Left hindlimb (tissue), 1 donor: ENCODE measurements at regions not wholly inside any gene's neighbourhood (a gene's known extent, or its start where the extent isn't known, plus 50 kb on each side); places are given as distances from the start of the nearest gene placed in this dataset.
A peak's percentile ranks its signal among the peaks of the same experiment; 100 is the strongest.
"Not testable (repeated sequence)": the region's sequence is repeated elsewhere in the genome, so short reads cannot be mapped to it uniquely, and the experiment has no call there.

Source experiments
- DNase-seq: peaks from one replicate; pipeline ENCODE4 v3.0.0-alpha.2; 2018

DNA sequence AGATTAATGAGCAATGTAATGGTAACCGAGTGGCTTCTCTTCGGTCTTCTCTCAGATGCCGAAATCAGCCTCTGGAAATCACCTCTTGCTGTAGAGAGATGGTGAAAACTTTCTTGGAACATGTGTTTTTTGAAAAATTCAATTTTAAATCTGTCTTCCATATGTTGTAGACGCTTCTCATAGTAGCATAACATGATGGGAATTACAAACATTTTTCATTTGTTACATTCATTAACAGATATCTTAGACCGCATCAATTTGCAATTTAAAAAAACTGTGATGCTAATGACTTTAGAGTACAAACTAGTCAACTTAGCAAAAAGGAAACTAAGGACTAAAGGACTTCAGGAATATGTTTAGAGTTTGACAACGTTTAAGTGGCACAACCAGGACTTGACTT is 275.2 kb downstream of the ASXL3 start:
- no peak for DNase-seq

DNA sequence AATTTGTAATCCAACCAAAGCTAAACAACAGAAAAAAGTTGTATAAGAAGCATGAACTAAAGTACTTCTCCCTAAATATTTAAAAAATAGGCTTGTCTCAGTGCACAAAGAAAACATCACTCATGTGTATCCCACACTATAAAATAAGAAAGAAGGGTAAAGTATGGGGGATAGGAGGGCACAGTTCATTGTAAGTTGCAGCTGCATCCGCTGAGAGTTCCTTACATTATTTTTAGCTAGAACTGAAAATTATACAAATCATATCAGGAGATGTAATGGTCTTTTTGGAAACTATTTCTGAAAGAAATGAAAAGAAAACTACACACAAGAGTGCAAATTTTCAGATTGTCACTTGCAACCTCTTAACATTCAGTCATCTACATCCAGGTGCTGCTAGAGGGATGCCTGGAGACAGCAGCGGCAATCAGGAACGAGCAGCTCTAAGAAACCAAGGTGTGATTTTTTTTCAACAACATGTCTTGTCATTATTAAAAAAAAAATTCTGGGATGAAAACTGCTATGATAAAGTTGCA is 273.6 kb downstream of the ASXL3 start:
- DNase-seq, result no peak

DNA sequence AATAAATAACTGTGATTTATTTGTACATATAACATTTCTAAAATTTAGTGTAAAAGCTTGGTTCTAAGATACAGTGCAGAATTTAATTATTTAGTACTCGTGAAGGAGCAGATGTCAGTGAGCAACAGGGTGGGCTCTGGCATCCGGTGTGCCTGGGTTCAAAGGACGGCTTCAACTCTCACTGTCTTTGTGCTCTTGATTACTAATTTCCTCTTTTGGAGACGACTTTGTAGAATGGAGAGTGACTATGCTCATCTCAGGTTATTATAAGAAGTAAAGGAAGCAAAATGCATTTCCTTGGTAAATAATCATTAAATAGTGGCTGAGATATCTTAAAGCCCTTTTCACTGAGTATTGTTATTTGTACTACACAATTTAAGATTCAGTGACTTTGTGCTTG is 271.7 kb downstream of the ASXL3 start:
- DNase-seq, result no peak

DNA sequence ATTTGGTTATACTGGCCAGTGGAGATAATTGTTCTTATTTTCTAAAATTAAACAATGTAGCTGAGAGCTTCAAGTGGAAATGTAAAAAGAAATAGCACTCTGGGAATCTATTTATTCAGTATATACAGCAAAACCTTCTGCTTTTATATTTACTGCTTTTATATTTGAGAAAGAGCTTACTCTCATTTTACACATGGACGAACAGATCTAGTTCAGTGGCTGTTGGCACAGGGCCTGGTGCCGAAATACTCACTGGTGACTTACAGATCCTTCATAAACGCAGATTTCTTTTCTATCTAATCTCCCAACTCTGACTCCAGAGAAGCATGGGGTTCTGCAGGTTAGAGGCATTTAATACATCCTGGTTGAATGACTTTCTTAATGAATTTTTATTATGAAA is 266.2 kb downstream of the ASXL3 start:
- DNase-seq, result no peak

DNA sequence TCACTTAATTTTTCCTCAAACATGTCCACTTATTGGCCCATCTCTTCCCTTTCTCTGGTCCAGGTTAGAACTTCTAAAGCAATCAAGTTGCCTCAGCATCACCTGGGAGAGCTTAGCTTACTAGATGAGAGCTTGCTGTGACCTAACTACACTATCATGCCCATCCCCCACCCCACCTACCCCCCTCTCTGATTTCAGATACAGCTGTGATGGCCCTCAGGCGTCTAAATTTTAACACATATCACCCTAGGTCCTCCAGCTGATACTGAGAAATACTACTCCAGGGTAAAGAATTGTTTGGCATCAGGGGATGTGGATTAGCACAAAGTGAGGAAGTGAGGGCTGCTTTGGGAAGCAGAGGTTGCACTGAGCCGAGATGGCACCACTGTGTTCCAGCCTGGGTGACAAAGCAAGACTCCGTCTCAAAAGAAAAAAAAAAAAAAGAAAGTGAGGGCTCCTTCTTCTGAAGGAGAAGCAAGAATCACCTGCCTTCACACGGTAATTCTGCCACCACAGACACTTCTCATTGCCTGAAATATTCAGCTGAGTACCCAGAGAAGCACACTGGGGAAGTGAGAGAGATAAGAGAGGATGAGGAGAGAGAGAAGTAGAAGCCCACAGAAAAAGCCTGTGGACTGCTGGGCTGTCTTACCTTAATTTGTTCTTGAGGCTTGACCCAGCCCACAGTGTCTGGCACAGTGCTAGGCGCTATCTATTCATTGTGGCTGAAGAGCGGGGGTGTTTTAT is 263.4 kb downstream of the ASXL3 start:
- no peak for DNase-seq

DNA sequence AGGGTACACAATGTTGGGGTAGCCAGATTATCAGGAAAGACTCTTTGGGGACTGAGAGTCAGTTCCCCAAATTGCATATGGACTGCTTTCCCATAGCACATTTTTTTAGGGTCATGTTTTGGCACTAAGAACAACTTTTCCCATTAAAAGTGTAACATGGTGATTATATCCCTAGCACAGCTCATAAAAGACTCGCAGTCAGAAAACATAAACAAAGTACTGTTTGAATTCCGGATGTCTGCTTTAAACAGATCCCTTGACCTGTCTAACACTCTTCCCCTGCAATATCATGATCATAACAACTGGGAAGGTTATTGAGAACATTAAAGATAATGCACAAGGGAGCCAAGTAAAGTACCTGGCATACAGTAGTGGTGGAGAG is 262.2 kb downstream of the ASXL3 start:
- no peak for DNase-seq

DNA sequence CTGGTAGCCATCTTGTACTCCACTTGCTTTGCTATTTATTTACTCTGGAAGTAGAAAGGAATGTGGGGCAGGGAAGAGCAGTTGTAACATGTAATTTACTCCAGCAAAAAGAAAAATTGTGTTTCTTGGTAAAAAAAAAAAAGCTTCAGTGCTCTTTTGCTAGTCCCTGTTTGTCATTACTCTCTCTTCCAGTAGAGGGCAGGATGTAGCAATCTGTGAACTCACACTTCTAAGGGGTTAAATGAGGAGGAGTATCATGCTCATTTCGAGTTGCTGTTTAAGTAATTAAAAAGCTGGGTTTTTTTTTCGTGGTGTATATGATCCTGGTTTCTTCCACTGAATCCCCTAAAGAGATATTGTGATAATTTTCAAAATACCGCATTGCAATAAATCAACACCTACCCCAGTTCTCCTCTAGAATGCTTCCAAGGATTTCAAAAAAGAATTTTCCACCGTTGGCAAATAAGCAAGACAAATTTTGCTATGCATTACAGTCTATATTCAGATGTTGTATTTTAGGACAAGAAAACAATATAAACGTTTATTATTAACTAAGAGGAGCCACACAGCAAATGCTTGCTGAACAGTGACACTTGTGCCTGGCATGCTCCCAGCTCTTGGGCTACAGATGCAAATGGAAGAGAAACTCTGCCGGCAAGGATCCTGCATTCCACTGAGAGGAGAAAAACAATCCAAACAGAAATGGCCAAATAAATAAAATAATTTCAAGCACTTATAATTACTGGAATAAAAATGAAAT is 261.6 kb downstream of the ASXL3 start:
- DNase-seq, result peak; percentile 41

DNA sequence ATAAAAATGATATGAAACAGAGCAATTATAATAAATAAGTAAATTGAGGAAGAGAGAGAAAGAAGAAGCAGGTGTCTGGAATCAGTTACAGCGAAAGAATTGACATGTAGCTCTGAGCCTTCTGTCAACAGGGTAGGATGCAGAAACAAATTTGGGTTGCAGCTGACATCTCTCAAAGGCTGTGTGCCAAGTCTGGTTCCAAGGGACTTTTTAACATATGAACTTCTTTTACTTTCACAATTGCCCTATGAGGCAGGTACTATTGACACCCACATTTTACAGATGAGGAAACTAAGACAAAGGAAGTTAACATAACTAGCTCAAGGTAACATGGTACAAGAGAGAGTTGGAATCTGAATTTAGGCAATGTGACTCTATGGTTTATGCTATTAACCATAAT is 260.0 kb downstream of the ASXL3 start:
- DNase-seq, result no peak

DNA sequence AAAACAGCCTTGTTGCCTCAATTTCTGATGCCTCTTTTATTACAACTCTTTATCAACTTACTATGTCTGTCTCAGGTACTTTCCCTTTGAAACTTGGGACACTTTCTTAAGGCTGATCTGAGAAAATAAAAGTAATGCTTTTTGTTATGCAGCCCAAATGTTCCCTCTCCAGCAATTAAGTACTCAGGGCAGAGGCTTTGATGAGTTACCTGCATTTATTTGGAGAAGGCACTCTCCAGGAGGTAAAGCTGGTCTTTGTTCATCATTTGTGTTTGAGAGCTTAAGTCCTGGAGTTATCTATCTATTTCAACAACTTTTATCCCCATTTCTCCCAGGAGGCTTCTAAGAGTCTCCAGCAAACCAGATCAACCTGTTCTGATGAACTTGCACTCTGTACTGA is 259.2 kb downstream of the ASXL3 start:
- DNase-seq, result no peak

DNA sequence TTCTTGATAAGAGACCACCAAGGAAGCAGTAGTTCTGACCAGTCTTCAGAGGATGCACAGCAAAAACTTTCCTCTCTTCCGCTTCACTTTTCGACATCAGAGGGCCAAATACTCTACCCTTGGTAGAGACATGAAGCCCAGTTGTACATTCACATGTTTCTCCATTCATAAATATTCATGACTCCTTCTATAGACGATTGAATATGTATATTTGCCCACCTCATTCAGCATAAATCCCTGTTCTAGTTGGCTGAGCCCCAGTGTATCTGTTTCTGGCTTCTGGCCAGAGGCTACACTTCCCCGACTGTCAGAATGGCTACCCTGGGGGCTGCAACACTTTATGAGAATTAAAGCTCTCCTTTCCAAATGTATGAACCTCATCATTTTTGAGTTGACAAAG is 258.5 kb downstream of the ASXL3 start:
- no peak for DNase-seq

DNA sequence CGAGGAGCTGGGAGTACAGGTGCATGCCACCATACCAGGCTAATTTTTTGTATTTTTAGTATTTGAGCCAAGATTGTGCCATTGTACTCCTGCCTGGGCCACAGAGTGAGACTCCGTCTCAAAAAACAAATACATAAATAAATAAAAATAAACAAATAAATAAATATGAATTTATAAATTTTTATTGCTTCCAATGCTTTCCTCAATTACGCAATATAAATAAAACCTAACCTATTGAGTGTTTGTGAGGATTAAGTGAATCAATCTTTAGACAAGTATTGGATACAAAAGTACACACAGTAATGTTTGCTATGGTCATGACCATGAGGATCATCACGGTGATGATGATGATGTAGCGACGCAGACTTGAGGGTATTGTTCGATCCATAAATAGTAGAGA is 257.4 kb downstream of the ASXL3 start:
- DNase-seq, result no peak

DNA sequence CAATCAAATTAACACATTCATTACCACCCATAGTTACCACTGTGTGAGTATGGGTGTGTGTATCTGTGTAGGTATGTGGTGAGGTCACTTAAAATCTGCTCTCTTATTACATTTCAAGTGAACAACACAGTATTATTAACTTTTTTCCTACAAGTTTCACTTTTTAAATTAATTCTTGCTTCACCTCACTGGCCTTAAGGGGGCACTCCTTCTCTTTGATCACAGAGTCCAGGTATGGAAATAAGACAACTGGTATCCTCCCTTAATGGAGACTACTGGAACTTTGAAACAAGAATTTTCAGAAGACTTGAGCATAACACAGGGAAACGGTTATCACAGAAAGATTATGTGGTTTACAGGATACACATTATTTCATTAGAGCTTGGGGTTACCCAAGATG is 255.8 kb downstream of the ASXL3 start:
- no peak for DNase-seq

DNA sequence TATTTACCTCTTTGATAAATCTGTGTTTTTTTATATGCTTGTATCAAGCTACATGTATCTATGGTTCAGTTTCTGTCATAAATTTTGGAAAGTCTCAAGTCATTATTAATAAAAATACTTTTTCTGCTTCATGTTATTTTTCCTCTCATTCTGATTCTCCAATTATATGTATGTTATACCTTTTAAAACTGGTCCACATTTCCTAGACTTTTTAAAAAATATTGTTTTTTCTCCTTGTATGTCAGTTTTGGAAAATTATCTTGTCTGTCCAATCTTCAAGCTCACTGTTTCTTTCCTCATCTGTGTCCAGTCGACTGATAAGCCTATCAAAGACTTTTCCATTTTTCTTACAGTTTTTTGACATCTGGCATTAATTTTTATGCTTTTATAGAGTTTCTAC is 253.4 kb downstream of the ASXL3 start:
- no peak for DNase-seq

DNA sequence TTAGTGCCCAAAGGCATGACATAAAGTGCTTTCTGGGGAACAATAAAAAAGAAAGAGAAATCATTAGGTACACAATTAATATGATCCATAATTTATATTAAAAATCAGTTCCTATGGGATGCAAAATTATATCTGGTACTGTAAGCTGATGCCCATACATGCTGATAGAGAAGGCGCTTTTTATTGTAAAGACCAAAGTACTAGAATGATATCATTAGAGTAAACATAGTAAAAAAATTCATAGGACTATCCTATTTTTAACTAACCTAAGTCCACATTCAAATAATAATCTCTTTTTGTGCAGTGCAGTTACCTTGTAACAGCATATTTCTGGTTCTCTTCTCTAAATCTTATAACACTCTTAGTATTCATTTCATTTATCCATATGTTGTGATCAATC is 252.2 kb downstream of the ASXL3 start:
- no peak for DNase-seq

DNA sequence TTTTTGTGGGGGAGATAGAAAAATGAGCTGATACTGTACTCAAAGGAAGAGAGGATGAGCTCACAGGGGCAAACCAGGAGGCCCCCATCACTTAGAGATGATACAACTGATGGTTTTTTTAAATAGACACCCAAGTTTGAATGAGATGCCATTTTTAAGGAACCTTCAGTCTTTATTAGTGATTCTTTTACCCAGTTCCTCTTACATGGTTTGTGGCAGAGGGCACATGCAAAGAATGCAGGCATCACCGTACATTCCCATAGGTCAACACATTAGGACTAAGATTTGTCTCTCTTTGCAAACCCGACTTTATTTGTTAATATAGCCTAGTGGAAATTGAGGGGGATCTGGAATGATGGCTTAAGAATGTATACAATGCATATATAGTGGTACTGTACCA is 250.9 kb downstream of the ASXL3 start:
- DNase-seq, result no peak

DNA sequence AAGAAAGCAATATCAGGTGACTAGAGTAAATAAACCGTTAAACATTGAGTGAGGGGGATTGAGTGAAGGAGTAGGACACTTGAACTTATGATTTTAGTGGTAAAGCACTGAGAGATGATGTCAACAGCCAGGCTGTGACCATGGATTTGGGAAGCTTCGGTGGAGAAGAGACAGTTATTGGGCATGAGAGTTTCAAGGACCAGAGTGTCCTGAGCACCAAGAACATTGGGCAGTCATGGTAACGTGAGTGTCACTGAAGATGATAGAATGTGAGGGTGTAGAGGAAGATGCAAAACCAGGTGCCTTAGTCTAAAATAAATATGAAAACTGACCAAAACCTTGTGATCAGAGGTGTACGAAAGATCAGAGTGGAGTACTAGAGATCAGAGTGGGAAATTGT is 248.1 kb downstream of the ASXL3 start:
- DNase-seq, result no peak

DNA sequence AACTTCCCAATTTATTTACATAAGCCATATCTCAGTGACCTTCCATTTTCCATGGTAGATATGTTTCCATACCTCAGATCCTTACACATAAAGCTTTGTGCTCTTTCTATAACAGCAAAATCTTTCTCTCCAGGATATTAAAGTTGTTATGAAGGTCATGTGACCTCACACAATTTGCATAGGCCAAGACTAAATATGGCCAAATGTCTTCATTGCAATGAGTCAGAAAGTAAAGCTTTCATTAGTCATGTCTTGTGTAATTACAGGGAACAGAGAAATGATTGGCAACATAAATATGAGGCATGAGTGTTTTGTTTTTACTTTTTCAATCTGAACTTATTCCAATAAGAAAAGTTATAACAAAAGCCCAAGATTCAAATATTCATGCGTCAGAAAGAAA is 243.5 kb downstream of the ASXL3 start:
- DNase-seq, result no peak

DNA sequence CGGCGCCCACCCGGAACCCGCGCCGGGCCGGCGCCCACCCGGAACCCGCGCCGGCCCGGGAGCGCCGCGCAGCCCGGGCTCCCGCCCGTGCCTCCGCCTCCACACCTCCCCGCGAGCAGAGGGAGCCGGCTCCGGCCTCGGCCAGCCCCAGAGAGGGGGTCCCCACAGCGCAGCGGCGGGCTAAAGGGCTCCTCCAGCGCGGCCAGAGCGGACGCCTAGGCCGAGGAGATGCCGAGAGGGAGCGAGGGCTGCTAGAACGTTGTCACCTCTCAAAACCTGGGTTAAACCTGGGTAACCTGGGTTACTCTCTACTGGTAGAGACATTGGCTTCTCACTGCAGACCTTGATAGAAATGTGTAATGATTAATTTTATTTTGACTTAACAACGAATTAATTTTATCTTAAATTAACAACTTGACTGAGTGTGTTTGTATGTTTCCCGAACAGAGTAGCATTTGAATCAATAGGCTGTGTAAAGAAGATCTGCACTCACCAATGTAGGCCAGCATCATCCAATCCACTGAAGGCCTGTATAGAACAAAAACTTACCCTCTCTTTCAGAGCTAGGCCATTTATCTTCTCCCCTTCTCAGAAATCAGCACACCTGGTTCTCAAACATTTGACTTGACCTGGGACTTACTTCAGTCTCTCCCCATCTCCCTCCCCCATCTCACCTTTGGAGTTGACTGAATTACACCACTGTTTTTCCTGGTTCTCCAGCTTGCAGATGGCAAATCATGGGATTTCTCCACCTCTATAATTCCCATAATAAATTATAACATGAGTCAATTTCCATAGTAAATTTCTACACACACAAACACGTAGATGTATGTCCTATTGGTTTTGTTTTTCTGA is 242.7 kb downstream of the ASXL3 start:
- DNase-seq, result no peak

DNA sequence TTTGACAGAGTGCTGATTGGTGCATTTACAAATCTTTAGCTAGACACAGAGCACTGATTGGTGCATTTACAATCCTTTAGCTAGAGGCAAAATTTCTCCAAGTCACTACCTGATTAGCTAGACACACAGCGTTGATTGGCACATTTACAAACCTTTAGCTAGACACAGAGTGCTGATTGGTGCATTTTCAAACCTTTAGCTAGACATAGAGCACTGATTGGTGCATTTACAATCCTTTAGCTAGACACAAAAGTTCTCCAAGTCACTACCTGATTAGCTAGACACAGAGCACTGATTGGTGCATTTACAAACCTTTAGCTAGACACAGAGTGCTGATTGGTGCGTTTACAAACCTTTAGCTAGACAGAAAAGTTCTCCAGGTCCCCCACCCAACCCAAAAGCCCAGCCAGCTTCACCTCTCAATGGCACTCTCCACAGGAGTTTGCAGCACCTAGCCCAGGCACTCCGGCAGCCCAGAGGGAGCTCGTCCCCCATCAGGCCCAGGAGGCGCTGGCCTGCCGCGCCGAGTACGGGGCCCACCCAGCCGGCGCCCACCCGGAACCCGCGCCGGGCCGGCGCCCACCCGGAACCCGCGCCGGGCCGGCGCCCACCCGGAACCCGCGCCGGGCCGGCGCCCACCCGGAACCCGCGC is 241.8 kb downstream of the ASXL3 start:
- not testable (repeated sequence) for DNase-seq

DNA sequence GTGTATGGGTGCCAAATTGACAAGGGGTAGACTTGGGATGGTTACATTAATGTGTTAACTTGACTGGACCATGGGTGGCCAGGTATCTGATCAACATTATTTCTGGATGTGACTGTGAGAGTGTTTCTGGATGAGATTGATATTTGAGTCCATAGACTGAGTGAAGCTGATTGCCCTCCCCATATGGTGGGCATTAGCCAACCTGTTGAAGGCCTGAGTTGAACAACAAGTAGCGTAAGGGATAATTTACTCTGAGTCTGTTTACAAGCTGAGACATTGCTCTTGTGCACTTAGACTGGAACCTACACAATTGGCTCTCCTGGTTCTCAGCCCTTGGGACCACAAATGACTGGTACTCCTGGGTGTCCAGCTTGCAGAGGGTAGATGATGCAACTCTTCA is 240.1 kb downstream of the ASXL3 start:
- no peak for DNase-seq

DNA sequence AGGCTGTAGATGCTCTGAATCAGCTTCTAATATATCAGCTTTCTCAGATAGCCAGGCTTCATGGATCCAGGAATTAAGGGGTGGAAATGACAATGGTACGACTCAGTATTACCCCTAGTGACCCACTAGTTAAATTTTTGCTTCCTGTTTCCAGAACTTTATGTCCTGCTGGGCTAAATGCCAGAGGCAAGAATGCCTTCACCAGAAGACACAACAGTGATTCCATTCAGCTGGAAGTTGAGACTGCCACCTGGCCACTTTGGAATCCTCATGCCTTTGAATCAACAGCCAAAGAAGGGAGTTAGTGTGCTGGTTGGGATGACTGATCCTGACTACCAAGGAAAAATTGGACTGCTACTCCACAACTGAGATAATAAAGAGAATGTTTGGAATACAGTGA is 239.1 kb downstream of the ASXL3 start:
- DNase-seq, result no peak

DNA sequence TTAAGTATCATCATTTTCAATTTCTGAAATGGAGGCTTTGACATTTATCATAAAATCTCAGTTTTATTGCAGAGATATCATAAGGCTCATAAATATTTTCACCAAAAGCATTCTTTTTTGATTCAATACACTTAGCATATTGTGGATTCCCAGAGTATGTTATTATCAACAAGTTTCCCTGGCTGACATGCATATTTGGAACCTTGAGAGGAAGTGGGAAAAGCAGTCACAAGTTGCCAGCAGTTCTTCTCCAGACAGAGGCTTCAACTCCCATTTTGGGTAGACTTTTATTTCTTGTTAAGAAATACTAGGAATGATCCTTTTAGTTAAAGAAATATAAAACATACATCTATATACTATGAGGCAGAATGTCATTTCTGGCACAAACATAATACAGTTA is 236.5 kb downstream of the ASXL3 start:
- DNase-seq, result no peak

DNA sequence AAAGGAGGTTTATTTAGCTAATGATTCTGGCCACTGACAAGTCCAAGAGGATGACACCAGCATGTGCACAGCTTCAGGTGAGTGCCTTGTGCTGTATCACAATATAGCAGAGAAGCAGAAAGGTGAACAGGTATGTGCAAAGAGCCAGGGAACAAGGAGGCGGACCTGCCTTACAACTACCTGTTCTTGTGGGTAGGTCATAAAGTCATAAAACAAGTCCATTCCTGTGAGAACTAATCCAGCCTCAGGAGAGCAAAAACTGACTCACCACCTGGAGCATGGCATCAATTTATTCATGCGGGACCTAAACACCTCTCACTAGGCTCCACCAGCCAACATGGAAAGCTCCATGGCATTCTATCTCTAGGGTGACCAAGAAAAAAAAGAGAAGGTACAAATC is 234.2 kb downstream of the ASXL3 start:
- DNase-seq, result no peak
